Cardiac fibroblast (primary cell): ENCODE measurements at regions not wholly inside any gene's neighbourhood (a gene's known extent, or its start where the extent isn't known, plus 50 kb on each side); places are given as distances from the start of the nearest gene placed in this dataset.

Source experiments
- DNase-seq, 2 donors: peaks; one replicate each; pipeline versions ENCODE4 v3.0.0 to v3.0.0-alpha.2; 2010; ENCODE audit warnings: low read depth in 2 of 2
- H3K4me3 ChIP-seq, 2 donors: replicated peaks in 1 of 2; 1 replicate in 1 of 2; 2 replicates in 1 of 2; pipeline ENCODE4 v1.5.1; 2011; ENCODE audit warnings: low read depth in 2 of 2, low read length in 2 of 2, mild to moderate bottlenecking in 2 of 2, moderate library complexity in 1 of 2
- CTCF ChIP-seq: IDR thresholded peaks from one replicate; pipeline ENCODE4 v1.5.1; 2011; ENCODE audit warnings: low read depth, mild to moderate bottlenecking, low read length, inconsistent platforms

GRCh38 chr2:122384768-122385333, 629.4 kb downstream of the TSN start:
- H3K4me3 ChIP-seq, result no peak overlapping the region
- no peak for TF ChIP-seq CTCF
- DNase-seq, result no peak

DNA sequence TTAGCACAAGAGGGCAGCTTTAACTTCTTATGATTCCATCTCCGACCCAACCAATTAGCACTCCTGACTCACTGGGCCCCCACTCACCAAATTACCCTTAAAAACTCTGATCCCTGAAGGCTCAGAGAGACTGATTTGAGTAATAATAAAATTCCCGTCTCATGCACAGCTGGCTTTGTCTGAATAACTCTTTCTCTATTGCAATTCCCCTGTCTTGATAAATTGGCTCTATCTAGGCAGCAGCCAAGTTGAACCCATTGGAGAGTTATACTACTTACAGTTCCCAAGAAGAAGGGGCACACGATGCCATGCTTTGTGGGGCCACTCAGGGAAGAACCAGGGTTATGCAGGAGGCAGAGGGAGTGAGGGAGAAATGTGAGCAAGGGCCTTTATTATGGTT, 632.8 kb downstream of the TSN start:
- no peak for TF ChIP-seq CTCF
- DNase-seq, result no peak
- no peak overlapping the region for H3K4me3 ChIP-seq

DNA sequence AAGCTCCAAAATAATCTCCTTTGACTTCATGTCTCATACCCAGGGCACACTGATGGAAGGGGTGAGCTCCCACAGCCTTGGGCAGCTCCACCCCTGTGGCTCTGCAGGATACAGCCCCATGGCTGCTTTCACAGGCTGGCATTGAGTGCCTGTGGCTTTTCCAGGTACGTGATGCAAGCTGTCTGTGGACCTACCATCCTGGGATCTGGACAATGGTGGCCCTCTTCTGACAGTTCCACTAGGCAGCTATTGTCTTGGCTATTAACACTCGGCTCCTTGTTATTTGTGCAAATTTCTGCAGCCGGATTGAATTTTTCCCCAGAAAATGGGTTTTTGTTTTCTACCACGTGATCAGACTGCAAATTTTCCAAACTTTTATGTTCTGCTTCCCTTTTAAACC, 634.2 kb downstream of the TSN start:
- DNase-seq, result no peak
- H3K4me3 ChIP-seq, result no peak overlapping the region
- TF ChIP-seq CTCF, result no peak

DNA sequence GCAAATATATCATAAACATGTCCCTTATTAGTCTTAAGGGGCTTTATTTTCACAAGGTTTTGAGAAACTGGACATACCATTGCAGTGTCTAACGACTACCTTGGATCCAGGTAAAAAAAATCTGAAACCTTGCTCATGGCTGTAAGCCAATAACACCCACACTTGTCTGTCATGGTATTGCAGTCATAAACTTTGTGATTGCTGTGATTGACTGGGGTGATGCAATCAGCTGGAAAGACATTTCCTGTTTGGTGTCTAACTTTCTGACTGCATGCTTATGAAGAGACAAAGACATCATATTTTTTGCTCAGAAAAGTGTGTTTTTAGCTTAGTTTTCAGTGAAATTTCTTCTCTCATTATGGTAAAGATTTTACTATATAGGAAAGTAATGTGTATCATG, 635.0 kb downstream of the TSN start:
- DNase-seq, result peak in 1 of 2 donors; percentile 14
- no peak for TF ChIP-seq CTCF
- no peak overlapping the region for H3K4me3 ChIP-seq

DNA sequence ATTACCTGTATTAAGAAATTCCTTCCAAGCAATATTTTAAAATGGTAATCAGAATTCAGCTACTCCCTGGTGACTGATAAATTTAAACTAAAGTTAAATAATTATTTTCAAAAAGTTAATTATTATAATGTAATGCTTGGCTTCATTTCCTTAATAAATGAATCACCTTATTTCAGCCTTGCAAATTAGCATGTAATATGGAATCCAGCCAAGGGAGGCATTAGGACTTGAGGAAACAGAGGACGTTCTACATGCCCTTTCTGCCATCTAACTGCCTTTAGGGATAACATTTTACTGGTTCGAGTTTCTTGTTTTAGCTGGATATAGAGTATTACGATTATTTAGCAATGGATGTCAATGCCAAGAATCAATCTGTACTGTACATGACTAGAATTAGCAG, 636.3 kb downstream of the TSN start:
- no peak for TF ChIP-seq CTCF
- no peak for DNase-seq
- H3K4me3 ChIP-seq, result no peak overlapping the region

DNA sequence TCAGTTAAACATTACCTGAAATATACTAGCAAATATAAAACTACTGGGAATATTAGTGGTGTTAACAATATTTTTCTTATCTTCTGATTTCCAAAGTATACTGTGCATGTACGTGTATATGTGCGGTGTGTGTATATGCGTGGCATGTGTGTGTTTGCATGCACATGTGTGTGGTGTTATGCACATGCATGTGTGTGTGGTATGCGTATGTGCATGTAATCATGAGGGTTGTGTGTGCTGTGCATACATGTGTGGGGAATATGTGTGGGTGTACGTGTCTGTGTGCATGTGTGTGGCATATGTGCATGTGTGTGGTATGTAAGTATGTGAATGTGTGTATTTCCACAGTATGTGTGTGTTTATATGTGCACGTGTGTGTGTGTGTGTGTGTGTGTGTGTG, 640.2 kb downstream of the TSN start:
- TF ChIP-seq CTCF, result no peak
- DNase-seq, result no peak
- H3K4me3 ChIP-seq, result no peak overlapping the region

DNA sequence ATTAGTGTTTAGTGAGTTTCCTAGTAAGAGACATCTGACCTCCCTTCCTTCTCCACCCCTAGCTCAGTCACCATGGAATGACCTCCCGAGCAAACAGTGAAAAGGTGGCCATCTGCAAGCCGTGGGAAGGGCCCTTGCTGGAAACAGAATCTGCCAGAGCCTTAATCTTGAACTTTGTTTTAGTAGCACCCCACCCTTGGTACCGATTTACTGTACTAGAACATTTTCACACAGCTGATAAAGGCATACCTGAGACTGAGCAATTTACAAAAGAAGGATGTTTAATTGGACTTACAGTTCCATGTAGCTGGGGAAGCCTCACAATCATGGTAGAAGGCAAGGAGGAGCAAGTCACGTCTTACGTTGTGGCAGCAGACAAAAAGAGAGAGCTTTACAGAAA, 655.8 kb downstream of the TSN start:
- no peak overlapping the region for H3K4me3 ChIP-seq
- TF ChIP-seq CTCF, result no peak
- no peak for DNase-seq
